HepG2 (cell line): ENCODE measurements at regions not wholly inside any gene's neighbourhood (a gene's known extent, or its start where the extent isn't known, plus 50 kb on each side); places are given as distances from the start of the nearest gene placed in this dataset.

Source experiments
- FOXJ3 ChIP-seq: sonication (generic); formaldehyde crosslinking; IDR thresholded peaks from 2 replicates; pipeline ENCODE4 v1.4.0; 2020; ENCODE audit warnings: missing genetic modification reagents, mild to moderate bottlenecking, borderline replicate concordance
- PATZ1 ChIP-seq: sonication (generic); formaldehyde crosslinking; IDR thresholded peaks from 2 replicates; pipeline ENCODE4 v1.4.0; 2020; ENCODE audit warnings: missing genetic modification reagents
- PHF20 ChIP-seq: sonication (generic); formaldehyde crosslinking; IDR thresholded peaks from 2 replicates; pipeline ENCODE4 v1.5.0; 2020; ENCODE audit warnings: mild to moderate bottlenecking, missing genetic modification reagents
- POLR2A ChIP-seq, 2 experiments: IDR thresholded peaks; 2 replicates each; pipeline ENCODE4 v1.6.1; 2011; ENCODE audit warnings: low read depth in 2 of 2, low read length in 2 of 2, mild to moderate bottlenecking in 1 of 2, moderate library complexity in 1 of 2; ENCODE audit not compliant: insufficient read depth in 1 of 2
- RAD21 ChIP-seq: fragments of 450-650 bp; formaldehyde crosslinking; IDR thresholded peaks from 2 replicates; pipeline ENCODE4 v1.5.0; 2020; ENCODE audit warnings: mild to moderate bottlenecking
- SMC3 ChIP-seq: IDR thresholded peaks from 2 replicates; pipeline ENCODE4 v1.6.1; 2011; ENCODE audit warnings: low read length, improper control_type of control experiment
- SOX6 ChIP-seq, 2 experiments: fragments of 450-650 bp in 1 of 2; sonication (generic) in 1 of 2; formaldehyde crosslinking in 1 of 2; IDR thresholded peaks; 2 replicates each; pipeline versions ENCODE4 v1.4.0 to v1.6.1; 2017 to 2020; ENCODE audit warnings: antibody characterized with exemption in 1 of 2, mild to moderate bottlenecking in 1 of 2, missing genetic modification reagents in 1 of 2
- STAT6 ChIP-seq: sonication (generic); formaldehyde crosslinking; IDR thresholded peaks from 2 replicates; pipeline ENCODE4 v1.4.0; 2020; ENCODE audit warnings: missing genetic modification reagents, mild to moderate bottlenecking, borderline replicate concordance
- ZFP37 ChIP-seq: sonication (generic); formaldehyde crosslinking; IDR thresholded peaks from 2 replicates; pipeline ENCODE4 v1.4.0; 2020; ENCODE audit warnings: missing genetic modification reagents, borderline replicate concordance
- ZNF232 ChIP-seq: sonication (generic); formaldehyde crosslinking; IDR thresholded peaks from 2 replicates; pipeline ENCODE4 v1.4.0; 2020; ENCODE audit warnings: missing genetic modification reagents, borderline replicate concordance
- ZNF274 ChIP-seq: sonication (generic); formaldehyde crosslinking; IDR thresholded peaks from 2 replicates; pipeline ENCODE4 v1.5.1; 2020; ENCODE audit warnings: mild to moderate bottlenecking, missing genetic modification reagents
- ZNF280B ChIP-seq: sonication (generic); formaldehyde crosslinking; IDR thresholded peaks from 2 replicates; pipeline ENCODE4 v1.5.0; 2020; ENCODE audit warnings: missing genetic modification reagents, mild to moderate bottlenecking, borderline replicate concordance
- ZNF350 ChIP-seq: sonication (generic); formaldehyde crosslinking; IDR thresholded peaks from 2 replicates; pipeline ENCODE4 v1.4.0; 2020; ENCODE audit warnings: mild to moderate bottlenecking, low read depth, missing genetic modification reagents, borderline replicate concordance
- ZNF577 ChIP-seq: sonication (generic); formaldehyde crosslinking; IDR thresholded peaks from 2 replicates; pipeline ENCODE4 v1.4.0; 2020; ENCODE audit warnings: mild to moderate bottlenecking, low read depth, missing genetic modification reagents, borderline replicate concordance

GRCh38 chr19:28718909-28719308 is 494.0 kb downstream of the UQCRFS1 start:
- TF ChIP-seq ZNF232 (CRISPR knock-in tag) (no peak), POLR2A (IDR thresholded peaks at IDR 0.05; ENCODE audit: insufficient read depth in 1 of 2, low read depth in 2 of 2, low read length in 2 of 2) (no peak), PATZ1 (CRISPR knock-in tag) (no peak), ZNF280B (CRISPR knock-in tag) (no peak), RAD21 (CRISPR knock-in tag) (no peak), ZFP37 (CRISPR knock-in tag) (no peak), SMC3 (no peak), ZNF577 (no peak), STAT6 (CRISPR knock-in tag) (no peak), ZNF274 (no peak), SOX6 (IDR thresholded peaks at IDR 0.05) (no peak), SOX6 (CRISPR knock-in tag; IDR thresholded peaks at IDR 0.05) (no peak), FOXJ3 (CRISPR knock-in tag) (no peak), ZNF350 (no peak), PHF20 (CRISPR knock-in tag) (no peak)
